ENCODE measurements at regions not wholly inside any gene's neighbourhood (a gene's known extent, or its start where the extent isn't known, plus 50 kb on each side); places are given as distances from the start of the nearest gene placed in this dataset.

DNA sequence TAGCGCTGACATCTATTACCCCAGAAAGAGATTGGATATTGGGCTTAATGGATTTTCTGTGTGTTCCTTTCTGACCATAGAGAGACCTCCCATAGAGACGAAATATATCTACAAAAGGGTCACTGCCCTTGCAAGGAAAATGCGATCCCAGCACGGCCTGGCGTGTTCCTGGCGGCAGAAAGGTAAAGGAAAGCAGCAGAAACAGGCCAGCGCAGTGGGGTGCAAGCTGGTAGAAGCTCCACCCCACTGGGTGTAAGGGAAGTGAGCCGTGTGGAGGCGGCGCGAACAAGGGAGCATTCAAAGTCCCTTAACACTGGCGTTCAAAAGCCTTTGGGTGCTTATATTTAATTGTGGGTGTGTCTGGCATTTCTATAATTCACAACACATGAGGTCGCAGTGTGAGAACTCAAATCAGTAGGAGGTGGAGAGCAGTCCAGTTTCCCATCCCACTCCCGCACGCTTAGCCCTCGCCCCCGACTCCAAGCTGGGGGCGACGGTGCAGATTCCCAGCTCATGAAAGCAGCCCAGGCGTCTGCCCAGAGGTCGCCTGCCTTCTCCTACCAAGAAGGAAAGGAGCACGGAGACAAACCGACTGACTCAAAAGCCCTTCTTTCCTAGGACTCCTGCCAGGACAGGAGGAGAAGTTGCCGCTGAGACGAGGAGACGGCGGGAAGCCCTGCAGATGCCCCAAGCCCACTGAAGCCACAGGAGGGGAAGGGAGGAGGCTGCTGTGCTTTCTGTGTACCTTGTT, 478.4 kb downstream of the FOXO1 start:
- H3K4me3 ChIP-seq (ENCODE audit: low read depth, low read length) = no peak overlapping the region
- TF ChIP-seq, protein P1, sequence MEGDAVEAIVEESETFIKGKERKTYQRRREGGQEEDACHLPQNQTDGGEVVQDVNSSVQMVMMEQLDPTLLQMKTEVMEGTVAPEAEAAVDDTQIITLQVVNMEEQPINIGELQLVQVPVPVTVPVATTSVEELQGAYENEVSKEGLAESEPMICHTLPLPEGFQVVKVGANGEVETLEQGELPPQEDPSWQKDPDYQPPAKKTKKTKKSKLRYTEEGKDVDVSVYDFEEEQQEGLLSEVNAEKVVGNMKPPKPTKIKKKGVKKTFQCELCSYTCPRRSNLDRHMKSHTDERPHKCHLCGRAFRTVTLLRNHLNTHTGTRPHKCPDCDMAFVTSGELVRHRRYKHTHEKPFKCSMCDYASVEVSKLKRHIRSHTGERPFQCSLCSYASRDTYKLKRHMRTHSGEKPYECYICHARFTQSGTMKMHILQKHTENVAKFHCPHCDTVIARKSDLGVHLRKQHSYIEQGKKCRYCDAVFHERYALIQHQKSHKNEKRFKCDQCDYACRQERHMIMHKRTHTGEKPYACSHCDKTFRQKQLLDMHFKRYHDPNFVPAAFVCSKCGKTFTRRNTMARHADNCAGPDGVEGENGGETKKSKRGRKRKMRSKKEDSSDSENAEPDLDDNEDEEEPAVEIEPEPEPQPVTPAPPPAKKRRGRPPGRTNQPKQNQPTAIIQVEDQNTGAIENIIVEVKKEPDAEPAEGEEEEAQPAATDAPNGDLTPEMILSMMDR (IDR thresholded peaks at IDR 0.05; ENCODE audit: insufficient read depth, low read depth, low read length, missing control alignments) = no peak
- no peak for DNase-seq (ENCODE audit: low read depth)

DNA sequence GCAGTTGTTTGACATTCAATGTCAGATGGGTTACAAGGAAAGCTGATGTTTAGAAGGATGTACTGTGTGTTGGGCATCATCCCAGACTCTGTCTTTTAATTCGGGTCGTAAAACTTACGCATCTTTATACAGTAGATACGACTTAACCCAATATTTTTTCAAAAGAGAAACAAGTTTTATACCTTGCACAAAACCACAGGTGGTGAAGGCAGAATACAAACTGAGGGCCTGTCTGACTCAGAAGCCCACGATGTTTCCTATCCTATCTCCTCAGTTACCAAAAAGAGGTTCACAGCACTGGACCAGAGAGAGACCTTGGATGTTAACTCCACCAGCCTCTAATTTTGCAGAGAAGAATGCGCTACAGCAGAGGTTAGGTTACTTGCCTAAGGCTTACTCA, 477.0 kb downstream of the FOXO1 start:
- TF ChIP-seq, protein P1 (IDR thresholded peaks at IDR 0.05; ENCODE audit: insufficient read depth, low read depth, low read length, missing control alignments) = no peak
- H3K4me3 ChIP-seq (ENCODE audit: low read depth, low read length) = no peak overlapping the region

DNA sequence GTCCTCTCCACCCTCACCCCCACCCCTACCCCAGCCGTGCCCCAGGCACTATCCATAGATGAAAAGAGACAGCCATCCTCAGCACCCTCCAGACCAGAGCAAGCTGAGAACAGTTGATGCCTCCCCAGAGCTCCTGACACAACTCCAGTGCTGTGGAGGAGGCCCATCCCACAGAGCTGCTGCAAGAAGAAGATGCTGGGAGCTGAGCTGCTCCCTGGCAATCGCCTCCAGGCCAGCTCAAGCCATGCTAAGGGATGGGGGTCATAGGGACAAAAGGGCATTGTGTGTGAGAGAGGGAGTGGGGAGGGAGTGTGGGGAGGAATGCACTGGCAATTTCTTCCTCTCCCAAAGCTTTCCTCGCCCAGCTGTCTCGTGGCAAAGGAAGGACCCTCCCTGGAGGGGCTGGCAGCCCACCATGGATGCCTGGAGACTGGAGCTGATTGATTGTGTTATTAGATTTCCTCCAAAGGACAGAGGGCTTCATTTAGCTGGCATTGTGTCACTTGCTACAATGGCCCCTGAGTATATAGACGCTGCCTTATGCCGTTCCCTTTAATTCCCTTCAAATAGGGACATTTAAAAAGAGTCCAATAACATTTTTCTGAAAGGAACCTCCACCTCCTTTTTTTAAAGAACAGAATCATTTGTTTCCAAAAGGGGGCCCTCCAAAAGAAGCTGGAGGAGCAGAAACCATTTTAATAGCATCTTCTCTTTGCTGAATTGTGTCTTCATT, 476.4 kb downstream of the FOXO1 start:
- H3K4me3 ChIP-seq (ENCODE audit: low read depth, low read length) = no peak overlapping the region
- TF ChIP-seq, protein P1 (IDR thresholded peaks at IDR 0.05; ENCODE audit: insufficient read depth, low read depth, low read length, missing control alignments) = no peak
- DNase-seq (ENCODE audit: low read depth) = no peak

More for the DNA sequence above, 477.0 kb downstream of the FOXO1 start:
- no peak for DNase-seq (ENCODE audit: low read depth)

DNA sequence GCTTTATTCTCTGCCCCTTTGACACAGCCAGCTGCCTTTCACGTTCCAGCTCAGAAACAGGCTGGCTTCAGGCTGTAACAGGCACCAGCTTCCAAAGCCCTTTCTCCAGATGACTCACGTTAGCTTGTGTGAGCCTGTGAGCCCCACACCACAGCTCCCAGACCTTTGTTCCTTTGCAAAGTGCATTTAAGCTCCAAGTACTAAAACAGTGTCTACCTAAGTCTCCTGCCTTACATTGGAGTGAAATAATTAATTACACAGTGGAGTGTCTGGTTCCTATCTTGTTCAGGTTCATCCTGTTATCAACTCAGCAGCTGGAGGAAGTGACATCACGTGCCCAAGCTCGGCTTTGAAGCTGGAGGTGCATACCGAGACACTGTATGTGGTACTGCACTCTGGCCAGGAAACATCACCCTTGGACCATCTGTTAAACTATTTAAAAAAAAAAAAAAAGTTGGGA, 475.8 kb downstream of the FOXO1 start:
- TF ChIP-seq, protein P1 (IDR thresholded peaks at IDR 0.05; ENCODE audit: insufficient read depth, low read depth, low read length, missing control alignments) = no peak
- peak; percentile 60 for DNase-seq (ENCODE audit: low read depth)
- no peak overlapping the region for H3K4me3 ChIP-seq (ENCODE audit: low read depth, low read length)

DNA sequence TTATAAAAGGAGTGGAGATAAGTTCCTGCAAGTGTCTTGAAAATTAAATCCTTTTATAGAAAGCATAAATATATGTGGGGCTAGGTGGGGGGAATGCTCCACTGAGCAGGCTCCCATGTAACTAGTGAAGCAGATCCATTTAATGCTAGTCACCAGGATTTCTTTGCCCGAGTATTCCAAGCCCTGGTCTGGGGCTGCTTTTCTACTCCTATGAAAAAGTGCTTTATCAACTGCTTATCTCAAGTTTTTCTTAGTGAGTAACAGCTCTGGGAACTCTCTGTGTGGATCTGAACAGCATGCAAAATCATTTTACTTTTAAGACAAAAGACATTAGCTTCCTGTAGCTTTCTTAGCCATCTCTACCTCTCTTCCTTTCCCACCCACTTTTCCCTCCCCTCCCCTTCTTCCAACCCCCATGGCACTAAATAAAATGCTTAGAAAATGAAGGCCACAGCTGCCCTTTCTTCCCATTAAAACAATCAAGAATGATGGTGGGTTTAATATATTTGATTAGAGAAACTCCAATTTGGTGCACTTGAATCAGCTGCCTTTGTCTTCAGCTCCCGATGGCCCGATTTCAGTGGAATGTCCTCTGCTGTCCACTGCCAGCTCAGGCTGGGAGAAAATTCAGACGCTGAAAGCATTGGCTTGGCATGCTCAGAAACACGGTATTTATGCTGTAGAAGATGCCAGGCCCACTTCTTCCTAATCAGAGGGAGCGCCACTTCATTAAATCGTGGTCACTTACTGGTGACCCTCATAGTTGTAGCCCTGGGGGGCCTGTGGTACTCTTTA, 475.1 kb downstream of the FOXO1 start:
- TF ChIP-seq, protein P1 (IDR thresholded peaks at IDR 0.05; ENCODE audit: insufficient read depth, low read depth, low read length, missing control alignments) = no peak
- no peak overlapping the region for H3K4me3 ChIP-seq (ENCODE audit: low read depth, low read length)
- DNase-seq (ENCODE audit: low read depth) = no peak

DNA sequence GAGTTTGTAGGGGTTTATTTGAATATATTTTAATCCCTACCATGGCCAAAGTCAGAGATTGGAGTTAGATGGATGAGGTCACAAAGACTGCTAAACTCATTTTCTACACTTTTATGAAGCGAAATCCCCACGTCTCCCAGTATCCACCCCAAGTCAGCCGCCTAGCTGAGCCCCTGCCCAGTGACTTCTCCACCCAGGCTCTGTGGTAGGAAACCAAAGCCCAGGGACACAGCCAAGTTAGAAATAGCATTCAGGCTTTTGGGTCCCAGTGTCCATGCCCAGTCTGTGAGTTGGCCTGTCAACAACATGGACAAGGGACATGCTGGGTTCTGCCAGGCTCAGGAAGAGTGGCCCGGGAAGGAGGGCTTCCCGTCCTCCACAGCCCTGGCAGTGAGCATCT, 474.0 kb downstream of the FOXO1 start:
- DNase-seq (ENCODE audit: low read depth) = no peak
- H3K4me3 ChIP-seq (ENCODE audit: low read depth, low read length) = no peak overlapping the region
- TF ChIP-seq, protein P1 (IDR thresholded peaks at IDR 0.05; ENCODE audit: insufficient read depth, low read depth, low read length, missing control alignments) = no peak
